ENCODE measurements at regions not wholly inside any gene's neighbourhood (a gene's known extent, or its start where the extent isn't known, plus 50 kb on each side); places are given as distances from the start of the nearest gene placed in this dataset.

DNA sequence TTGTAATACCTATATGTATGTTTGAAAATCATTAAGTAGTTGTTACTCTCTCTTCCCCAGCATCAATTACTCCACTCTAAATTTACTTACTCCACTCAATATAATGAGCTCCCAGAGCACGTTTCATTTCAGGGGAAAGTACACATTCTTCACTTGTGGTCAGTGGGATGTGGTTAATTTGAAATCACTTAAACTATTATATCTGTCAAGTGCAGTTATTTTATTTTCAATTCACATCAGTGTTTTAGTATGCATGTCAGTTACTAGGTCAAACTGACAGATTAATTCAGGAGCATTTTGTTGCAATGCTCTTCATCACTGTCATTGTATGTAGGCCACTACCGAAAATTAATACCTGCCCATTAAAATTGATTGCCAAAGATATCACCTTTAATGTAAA is 376.1 kb downstream of the ZIC4 start:
- H4K20me1 ChIP-seq (ENCODE audit: insufficient read depth, low read length, poor library complexity, severe bottlenecking): no peaks in the 10 kb centered on the region
- no peaks in the 10 kb centered on the region for H3F3A ChIP-seq (ENCODE audit: low read depth)
- H3K36me3 ChIP-seq (ENCODE audit: insufficient read depth, low read length): no peaks in the 10 kb centered on the region
- no peaks in the 10 kb centered on the region for H3K9me3 ChIP-seq (ENCODE audit: insufficient read depth, low read depth, low read length)
- no peaks in the 10 kb centered on the region for H3K4me1 ChIP-seq (ENCODE audit: insufficient read depth, low read length, poor library complexity, severe bottlenecking)
- no peaks in the 10 kb centered on the region for H3K9me2 ChIP-seq (replicated peaks; ENCODE audit: low read depth, low read length)
- no peak overlapping the region for H3K9ac ChIP-seq (ENCODE audit: low read depth, low read length, poor library complexity, severe bottlenecking)
- TF ChIP-seq EZH2phosphoT487 (IDR thresholded peaks at IDR 0.05; ENCODE audit: borderline replicate concordance): no peak
- TF ChIP-seq, protein P1, sequence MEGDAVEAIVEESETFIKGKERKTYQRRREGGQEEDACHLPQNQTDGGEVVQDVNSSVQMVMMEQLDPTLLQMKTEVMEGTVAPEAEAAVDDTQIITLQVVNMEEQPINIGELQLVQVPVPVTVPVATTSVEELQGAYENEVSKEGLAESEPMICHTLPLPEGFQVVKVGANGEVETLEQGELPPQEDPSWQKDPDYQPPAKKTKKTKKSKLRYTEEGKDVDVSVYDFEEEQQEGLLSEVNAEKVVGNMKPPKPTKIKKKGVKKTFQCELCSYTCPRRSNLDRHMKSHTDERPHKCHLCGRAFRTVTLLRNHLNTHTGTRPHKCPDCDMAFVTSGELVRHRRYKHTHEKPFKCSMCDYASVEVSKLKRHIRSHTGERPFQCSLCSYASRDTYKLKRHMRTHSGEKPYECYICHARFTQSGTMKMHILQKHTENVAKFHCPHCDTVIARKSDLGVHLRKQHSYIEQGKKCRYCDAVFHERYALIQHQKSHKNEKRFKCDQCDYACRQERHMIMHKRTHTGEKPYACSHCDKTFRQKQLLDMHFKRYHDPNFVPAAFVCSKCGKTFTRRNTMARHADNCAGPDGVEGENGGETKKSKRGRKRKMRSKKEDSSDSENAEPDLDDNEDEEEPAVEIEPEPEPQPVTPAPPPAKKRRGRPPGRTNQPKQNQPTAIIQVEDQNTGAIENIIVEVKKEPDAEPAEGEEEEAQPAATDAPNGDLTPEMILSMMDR (conservative IDR thresholded peaks at IDR 0.05; ENCODE audit: low read length): no peak
- no peaks in the 10 kb centered on the region for H3K79me2 ChIP-seq (ENCODE audit: insufficient read depth, low read length)
- no peaks in the 10 kb centered on the region for H3K27me3 ChIP-seq (ENCODE audit: insufficient read depth, low read length, poor library complexity, severe bottlenecking)
- H3K4me2 ChIP-seq (ENCODE audit: low read depth, low read length, poor library complexity, severe bottlenecking): no peak overlapping the region
- no peak overlapping the region for H3K4me3 ChIP-seq (ENCODE audit: low read length, poor library complexity, severe bottlenecking)
- no peak overlapping the region for H2AFZ ChIP-seq (ENCODE audit: low read length)

DNA sequence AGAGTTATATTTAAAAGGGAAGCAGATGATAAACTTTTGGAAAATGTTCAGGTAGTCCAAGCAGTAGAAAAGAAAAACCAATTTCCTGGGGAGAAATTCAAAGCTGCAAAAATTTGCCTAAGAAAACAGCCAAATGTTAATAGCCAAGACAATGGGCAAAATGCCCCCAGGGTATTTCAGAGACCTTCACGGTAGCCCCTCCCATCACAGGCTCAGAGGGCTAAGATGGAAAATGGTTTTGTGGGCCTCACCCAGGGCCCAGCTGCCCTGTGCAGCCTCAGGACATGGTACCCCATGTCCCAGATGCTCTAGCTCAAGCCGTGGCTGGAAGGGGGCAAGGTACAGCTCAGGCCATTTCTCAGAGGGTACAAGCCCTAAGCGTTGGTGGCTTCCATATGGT is 391.0 kb downstream of the ZIC4 start:
- Histone ChIP-seq H3K27me3 (ENCODE audit: insufficient read depth, low read length, poor library complexity, severe bottlenecking) (no peaks in the 10 kb centered on the region), H3K9ac (ENCODE audit: low read depth, low read length, poor library complexity, severe bottlenecking) (no peak overlapping the region)

DNA sequence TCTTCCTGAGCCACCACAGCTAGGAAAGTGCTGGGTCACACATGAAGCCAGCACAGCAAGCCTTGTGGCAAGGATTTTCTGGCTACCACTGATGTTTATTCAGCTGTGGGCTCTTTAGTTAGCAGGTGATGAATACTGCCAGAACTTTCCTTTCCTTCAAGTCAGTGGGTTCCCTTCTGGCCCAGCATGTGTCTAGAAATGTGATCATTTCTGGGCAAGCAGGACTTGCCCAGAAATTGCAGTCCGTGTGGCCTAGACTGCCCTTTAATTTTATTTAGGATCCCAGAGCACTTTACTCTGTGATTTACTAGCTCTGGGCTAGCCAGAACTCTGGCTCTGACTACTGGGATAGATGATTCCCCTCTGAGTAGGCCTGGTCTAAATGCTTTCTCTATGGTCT is 397.5 kb downstream of the ZIC4 start:
- Histone ChIP-seq H3K9ac (ENCODE audit: low read depth, low read length, poor library complexity, severe bottlenecking) (no peak overlapping the region), H3K36me3 (ENCODE audit: insufficient read depth, low read length) (no peaks in the 10 kb centered on the region), H3K9me3 (ENCODE audit: insufficient read depth, low read depth, low read length) (no peaks in the 10 kb centered on the region), H3K4me3 (ENCODE audit: low read length, poor library complexity, severe bottlenecking) (no peak overlapping the region), H3K4me2 (ENCODE audit: low read depth, low read length, poor library complexity, severe bottlenecking) (no peak overlapping the region), H3K4me1 (ENCODE audit: insufficient read depth, low read length, poor library complexity, severe bottlenecking) (no peaks in the 10 kb centered on the region), H3F3A (ENCODE audit: low read depth) (no peaks in the 10 kb centered on the region), H3K9me2 (replicated peaks; ENCODE audit: low read depth, low read length) (no peaks in the 10 kb centered on the region), H2AFZ (ENCODE audit: low read length) (no peak overlapping the region), H4K20me1 (ENCODE audit: insufficient read depth, low read length, poor library complexity, severe bottlenecking) (no peaks in the 10 kb centered on the region), H3K27me3 (ENCODE audit: insufficient read depth, low read length, poor library complexity, severe bottlenecking) (no peaks in the 10 kb centered on the region), H3K79me2 (ENCODE audit: insufficient read depth, low read length) (no peaks in the 10 kb centered on the region)
- TF ChIP-seq, protein P1 (conservative IDR thresholded peaks at IDR 0.05; ENCODE audit: low read length): no peak
- no peak for TF ChIP-seq EZH2phosphoT487 (IDR thresholded peaks at IDR 0.05; ENCODE audit: borderline replicate concordance)

More for the DNA sequence above, 391.0 kb downstream of the ZIC4 start:
- H4K20me1 ChIP-seq (ENCODE audit: insufficient read depth, low read length, poor library complexity, severe bottlenecking): no peaks in the 10 kb centered on the region
- H3K36me3 ChIP-seq (ENCODE audit: insufficient read depth, low read length): no peaks in the 10 kb centered on the region
- no peaks in the 10 kb centered on the region for H3K4me1 ChIP-seq (ENCODE audit: insufficient read depth, low read length, poor library complexity, severe bottlenecking)
- no peak overlapping the region for H3K4me3 ChIP-seq (ENCODE audit: low read length, poor library complexity, severe bottlenecking)
- no peaks in the 10 kb centered on the region for H3K79me2 ChIP-seq (ENCODE audit: insufficient read depth, low read length)
- TF ChIP-seq EZH2phosphoT487 (IDR thresholded peaks at IDR 0.05; ENCODE audit: borderline replicate concordance): no peak
- TF ChIP-seq, protein P1 (conservative IDR thresholded peaks at IDR 0.05; ENCODE audit: low read length): no peak
- H3K9me3 ChIP-seq (ENCODE audit: insufficient read depth, low read depth, low read length): no peaks in the 10 kb centered on the region
- no peak overlapping the region for H2AFZ ChIP-seq (ENCODE audit: low read length)
- H3F3A ChIP-seq (ENCODE audit: low read depth): no peaks in the 10 kb centered on the region
- no peak overlapping the region for H3K4me2 ChIP-seq (ENCODE audit: low read depth, low read length, poor library complexity, severe bottlenecking)
- no peaks in the 10 kb centered on the region for H3K9me2 ChIP-seq (replicated peaks; ENCODE audit: low read depth, low read length)
